Activated naive CD4-positive, alpha-beta T cell treated with anti-CD3 and anti-CD28 coated beads, Interleukin-2, amount 50 U/mL, for 72 hours (primary cell): ENCODE measurements at regions not wholly inside any gene's neighbourhood (a gene's known extent, or its start where the extent isn't known, plus 50 kb on each side); places are given as distances from the start of the nearest gene placed in this dataset.
"Not testable (repeated sequence)": the region's sequence is repeated elsewhere in the genome, so short reads cannot be mapped to it uniquely, and the experiment has no call there.

Source experiments
- ATAC-seq, 2 donors: fragments of 150-1000 bp; cut with Tn5 transposase; 2 replicates each; pipeline ENCODE4 v1.10.0; 2021; ENCODE audit warnings: mild to moderate bottlenecking in 2 of 2, moderate library complexity in 2 of 2
- DNase-seq, 2 donors: peaks; one replicate each; pipeline ENCODE4 v3.0.0; 2021 to 2022; ENCODE audit warnings: low spot score in 2 of 2
- H3K27ac Mint-ChIP-seq, 2 donors: one replicate each; pipeline ENCODE4 v1.8.0; 2022; ENCODE audit warnings: mild to moderate bottlenecking in 2 of 2, mixed read lengths in 2 of 2
- H3K36me3 Mint-ChIP-seq, 2 donors: one replicate each; pipeline ENCODE4 v1.8.0; 2022; ENCODE audit warnings: mixed read lengths in 2 of 2
- H3K9me3 Mint-ChIP-seq, 2 donors: one replicate each; pipeline ENCODE4 v1.8.0; 2022; ENCODE audit warnings: mixed read lengths in 2 of 2

DNA sequence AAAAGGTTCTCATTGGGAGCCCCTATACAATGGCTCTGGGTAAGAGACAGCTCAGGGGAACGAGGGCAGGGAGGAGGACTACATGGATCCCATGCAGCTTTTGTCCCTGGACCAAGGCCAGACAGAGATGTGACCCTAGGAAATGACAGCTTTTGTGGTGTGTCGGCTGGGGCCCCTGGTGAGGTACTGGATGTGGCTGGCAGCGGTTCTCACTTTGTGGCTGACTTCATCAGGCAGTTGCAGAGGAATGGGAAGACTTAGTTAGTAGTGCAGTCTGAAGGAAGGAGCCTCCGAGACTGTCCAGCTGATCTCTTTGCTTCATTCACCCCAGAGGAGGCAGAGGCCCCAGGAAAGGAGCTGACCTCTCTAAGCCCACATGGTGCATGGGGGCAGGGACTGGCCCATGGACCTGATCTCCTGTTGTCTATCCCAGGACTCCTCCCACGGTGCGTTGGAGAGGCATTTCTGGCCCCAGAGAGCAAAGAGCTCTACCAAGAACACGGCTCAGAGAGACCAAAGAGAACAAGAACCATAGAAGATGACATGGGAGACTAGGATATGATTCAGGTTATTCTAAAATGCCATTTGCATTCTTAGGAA is 202.9 kb downstream of the RPS24 start:
- ATAC-seq (no peak), DNase-seq (no peak)
- Mint-ChIP-seq H3K36me3 (no peaks in the 10 kb centered on the region), H3K27ac (no peak overlapping the region), H3K9me3 (peaks cover 0 to 4% of the 10 kb centered on the region in 2 donors)

DNA sequence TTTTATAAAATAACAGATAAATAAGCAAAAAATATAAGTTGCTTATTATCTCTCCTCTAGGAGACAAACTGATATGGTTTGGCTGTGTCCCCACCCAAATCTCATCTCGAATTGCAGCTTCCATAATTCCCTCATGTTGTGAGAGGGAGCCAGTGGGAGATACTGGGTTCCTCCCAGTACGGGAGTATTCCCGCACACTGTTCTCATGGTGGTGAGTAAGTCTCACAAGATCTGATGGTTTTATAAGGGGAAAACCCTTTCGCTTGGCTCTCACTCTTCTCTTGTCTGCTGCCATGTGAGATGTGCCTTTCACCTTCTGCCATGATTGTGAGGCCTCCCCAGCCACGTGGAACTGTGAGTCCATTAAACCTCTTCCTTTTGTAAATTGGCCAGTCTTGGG is 204.3 kb downstream of the RPS24 start:
- ATAC-seq, DNase-seq, H3K9me3 Mint-ChIP-seq, H3K36me3 Mint-ChIP-seq, H3K27ac Mint-ChIP-seq: not testable (repeated sequence)

DNA sequence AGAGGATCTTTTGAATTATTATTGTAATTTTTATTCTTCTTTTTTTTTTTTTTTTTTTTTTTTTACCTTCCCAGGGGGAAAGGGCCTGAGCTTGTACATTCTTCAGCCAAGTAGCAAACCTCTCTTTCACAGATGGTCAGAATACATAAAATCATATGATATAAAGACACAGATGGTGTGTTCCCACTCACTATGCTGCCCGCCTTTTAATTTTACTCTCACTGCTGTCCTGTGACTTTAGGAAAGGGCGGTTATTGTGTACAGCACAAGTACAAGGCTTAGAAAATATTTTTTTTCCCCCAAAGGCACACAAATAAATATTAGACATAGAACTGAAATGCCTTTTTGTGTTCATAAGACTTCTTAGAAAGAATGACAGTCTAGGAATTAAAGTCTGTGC is 213.6 kb downstream of the RPS24 start:
- H3K36me3 Mint-ChIP-seq = peaks cover 12 to 17% of the 10 kb centered on the region in 2 donors
- ATAC-seq = no peak
- H3K27ac Mint-ChIP-seq = no peak overlapping the region
- H3K9me3 Mint-ChIP-seq = peaks cover 5 to 17% of the 10 kb centered on the region in 2 donors
- no peak for DNase-seq

GRCh38 chr10:78247821-78248220 is 214.2 kb downstream of the RPS24 start:
- H3K27ac Mint-ChIP-seq = no peak overlapping the region
- H3K9me3 Mint-ChIP-seq = peaks cover 5 to 17% of the 10 kb centered on the region in 2 donors

GRCh38 chr10:78248651-78249464 is 215.2 kb downstream of the RPS24 start:
- H3K36me3 Mint-ChIP-seq = peaks cover 2 to 9% of the 10 kb centered on the region in 2 donors
- H3K27ac Mint-ChIP-seq = no peak overlapping the region
- ATAC-seq (no peak), DNase-seq (no peak)
- peaks cover 0 to 14% of the 10 kb centered on the region in 2 donors for H3K9me3 Mint-ChIP-seq

More at GRCh38 chr10:78247821-78248220, 214.2 kb downstream of the RPS24 start:
- ATAC-seq (no peak), DNase-seq (no peak)
- H3K36me3 Mint-ChIP-seq = peaks cover 10 to 15% of the 10 kb centered on the region in 2 donors

- no peak for DNase-seq
- ATAC-seq = no peak
- peaks cover 0 to 10% of the 10 kb centered on the region in 2 donors for H3K9me3 Mint-ChIP-seq
- H3K27ac Mint-ChIP-seq = no peak overlapping the region
- H3K36me3 Mint-ChIP-seq = peaks cover 0 to 9% of the 10 kb centered on the region in 2 donors
These were observed 216.0 kb downstream of the RPS24 start for GRCh38 chr10:78249690-78250089.

DNA sequence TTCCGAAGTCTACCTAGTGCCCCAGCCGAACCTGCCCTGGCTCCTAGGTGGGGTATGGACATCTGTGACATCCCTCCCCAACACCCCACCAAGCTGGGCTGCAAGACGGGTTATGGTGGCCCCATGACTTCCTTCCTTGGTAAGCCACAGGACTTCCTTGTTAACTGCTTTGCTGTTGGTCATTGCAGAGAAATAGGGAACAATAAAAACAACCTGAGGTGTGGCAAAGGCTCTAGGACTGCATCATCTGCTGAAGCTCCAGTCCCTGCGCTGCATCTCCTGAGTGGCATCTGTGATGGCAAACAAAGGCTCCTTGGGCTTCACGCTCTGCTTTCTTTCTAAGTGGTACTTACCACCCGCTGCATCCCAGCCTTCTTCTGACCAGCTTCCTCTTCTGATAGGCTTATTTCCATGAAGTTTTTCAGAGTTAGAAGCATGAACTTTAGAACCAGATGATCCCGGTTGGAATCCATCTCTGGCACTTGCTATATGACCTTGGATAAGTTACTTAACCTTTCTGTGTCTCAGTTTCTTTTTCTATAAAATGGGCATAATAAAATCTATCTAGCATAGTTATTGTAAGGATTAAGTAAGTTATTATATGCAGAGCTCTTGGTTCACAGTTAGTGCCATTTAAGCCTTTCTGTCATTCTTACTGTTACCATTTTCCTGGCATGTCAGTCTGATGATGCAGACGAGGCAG is 216.8 kb downstream of the RPS24 start:
- ATAC-seq = no peak
- no peak overlapping the region for H3K27ac Mint-ChIP-seq
- DNase-seq = no peak
- H3K36me3 Mint-ChIP-seq = peaks cover 0 to 2% of the 10 kb centered on the region in 2 donors
- peaks cover 0 to 2% of the 10 kb centered on the region in 2 donors for H3K9me3 Mint-ChIP-seq

GRCh38 chr10:78251016-78251385 is 217.3 kb downstream of the RPS24 start:
- DNase-seq (no peak), ATAC-seq (no peak)
- Mint-ChIP-seq H3K27ac (no peak overlapping the region), H3K9me3 (no peaks in the 10 kb centered on the region), H3K36me3 (no peaks in the 10 kb centered on the region)

- Mint-ChIP-seq H3K36me3 (no peaks in the 10 kb centered on the region), H3K27ac (no peak overlapping the region), H3K9me3 (no peaks in the 10 kb centered on the region)
- ATAC-seq = no peak
- DNase-seq = no peak
These were observed 218.6 kb downstream of the RPS24 start for GRCh38 chr10:78252286-78252685.

DNA sequence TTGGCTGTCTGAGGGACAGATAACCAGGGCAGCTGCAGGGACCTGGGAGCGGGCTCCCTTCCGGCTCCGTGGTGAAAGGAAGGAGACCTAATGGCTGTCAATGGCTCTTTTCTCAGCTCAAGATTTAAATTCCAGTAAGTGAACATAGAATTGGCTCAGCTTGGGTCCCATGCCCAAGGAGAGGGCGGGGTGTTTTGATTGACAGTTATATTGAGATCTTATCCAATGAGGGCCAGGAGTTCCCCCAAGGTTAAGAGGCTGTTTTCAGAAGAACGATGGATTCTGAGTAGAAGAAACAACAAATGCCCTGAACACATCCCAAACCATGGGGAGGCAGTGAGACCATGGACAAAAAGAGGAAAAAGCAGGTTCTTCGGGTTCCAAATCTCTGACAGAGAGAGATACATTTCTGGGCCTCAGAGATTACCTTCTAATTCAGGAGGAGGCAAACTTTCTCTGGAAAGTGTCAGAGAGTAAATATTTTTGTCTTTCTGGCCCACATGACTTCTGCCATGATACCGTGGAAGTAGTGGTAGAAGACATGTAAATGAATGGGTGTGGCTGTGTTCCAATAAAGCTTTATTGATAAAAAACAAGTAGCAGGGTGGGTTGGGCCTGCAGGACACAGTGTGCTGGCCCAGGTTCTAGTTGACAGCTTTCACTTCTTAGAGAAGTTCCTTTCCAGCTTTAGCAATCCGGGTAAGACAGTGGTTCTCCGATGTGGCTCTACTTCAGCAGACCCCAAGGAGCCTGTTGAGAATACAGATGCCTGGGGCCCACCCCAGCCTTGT is 219.6 kb downstream of the RPS24 start:
- no peaks in the 10 kb centered on the region for H3K9me3 Mint-ChIP-seq
- no peak for DNase-seq
- no peak overlapping the region for H3K27ac Mint-ChIP-seq
- ATAC-seq = no peak
- no peaks in the 10 kb centered on the region for H3K36me3 Mint-ChIP-seq

- ATAC-seq (no peak), DNase-seq (no peak)
- H3K36me3 Mint-ChIP-seq = no peaks in the 10 kb centered on the region
- no peaks in the 10 kb centered on the region for H3K9me3 Mint-ChIP-seq
- H3K27ac Mint-ChIP-seq = no peak overlapping the region
These were observed 220.3 kb downstream of the RPS24 start for GRCh38 chr10:78254013-78254412.

- Mint-ChIP-seq H3K36me3 (no peaks in the 10 kb centered on the region), H3K27ac (no peak overlapping the region), H3K9me3 (no peaks in the 10 kb centered on the region)
- DNase-seq (no peak), ATAC-seq (no peak)
These were observed 221.6 kb downstream of the RPS24 start for GRCh38 chr10:78255214-78255613.

DNA sequence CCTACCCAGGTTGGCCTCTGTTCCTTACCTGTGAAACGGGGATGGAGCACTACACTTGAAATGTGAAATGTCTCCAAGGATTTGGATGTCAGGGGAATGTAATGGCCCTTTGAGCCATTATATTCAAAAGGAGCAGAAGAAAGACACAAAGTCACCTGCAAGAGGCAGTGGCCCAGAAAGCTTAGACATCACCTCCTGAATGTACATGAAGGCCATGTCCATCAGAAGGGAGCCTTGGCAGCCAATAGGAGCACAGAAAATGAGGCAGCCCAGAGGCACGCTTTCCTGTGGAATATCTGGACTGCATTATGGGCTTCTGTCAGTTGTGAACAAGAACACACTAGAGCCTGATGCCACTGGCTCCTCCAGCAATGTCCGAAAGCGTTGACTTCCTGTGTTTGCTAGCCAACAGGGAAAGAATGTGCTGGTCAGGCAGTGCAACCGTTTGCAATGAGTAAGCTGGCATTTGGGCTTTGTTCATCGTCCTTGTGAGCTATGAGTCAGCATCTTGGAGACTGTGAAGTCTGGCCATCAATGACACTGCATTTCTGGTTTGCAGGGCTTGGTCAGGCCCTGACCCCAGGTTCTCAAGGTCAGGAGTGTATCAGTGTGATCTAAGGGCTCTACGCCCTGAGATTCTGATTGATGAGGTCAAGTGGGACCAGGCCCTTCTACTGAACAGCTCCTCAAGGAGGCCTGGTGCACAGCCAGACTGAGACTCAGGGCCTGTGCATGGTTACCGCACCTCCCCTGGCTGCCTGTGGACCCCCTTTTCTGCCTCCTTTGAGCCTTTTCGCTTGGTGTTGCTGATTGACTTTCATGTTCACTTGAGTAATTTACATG is 222.4 kb downstream of the RPS24 start:
- Mint-ChIP-seq H3K27ac (peak overlapping the region in 1 of 2 donors; percentile 61), H3K36me3 (no peaks in the 10 kb centered on the region), H3K9me3 (no peaks in the 10 kb centered on the region)
- DNase-seq (no peak), ATAC-seq (no peak)

DNA sequence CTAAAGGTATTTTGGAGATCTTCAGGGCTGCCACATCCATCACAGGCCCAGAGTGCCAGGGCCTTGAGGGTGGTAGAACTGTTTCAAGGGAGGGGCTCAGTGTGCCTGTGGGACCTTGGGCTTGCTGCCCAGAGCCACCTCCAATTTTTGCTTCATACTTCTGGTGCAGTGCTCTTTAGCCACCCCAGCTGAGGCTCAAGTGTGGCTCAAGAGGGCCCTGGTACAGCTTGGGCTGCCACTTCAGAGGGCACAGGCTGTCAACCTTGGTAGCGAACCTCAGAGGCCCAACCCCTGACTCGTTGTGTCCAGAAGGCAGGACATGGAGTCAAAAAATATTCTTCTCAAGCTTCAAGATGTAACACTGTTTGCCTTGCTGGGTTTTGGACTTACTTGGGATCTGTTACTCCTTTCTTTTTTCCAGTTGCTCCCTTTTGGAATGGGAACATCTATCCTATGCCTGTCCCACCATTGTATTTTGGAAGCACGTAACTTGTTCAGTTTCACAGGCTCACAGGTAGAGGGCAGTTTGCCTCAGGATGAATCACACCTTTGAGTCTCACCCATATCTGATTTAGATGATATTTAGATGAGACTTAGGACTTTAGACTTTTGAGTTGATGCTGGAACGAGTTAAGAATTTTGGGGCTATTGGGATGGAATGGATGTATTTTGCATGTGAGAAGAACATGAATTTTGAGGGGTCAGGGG is 224.8 kb downstream of the RPS24 start:
- Mint-ChIP-seq H3K27ac (no peak overlapping the region), H3K9me3 (no peaks in the 10 kb centered on the region), H3K36me3 (no peaks in the 10 kb centered on the region)
- ATAC-seq = no peak
- DNase-seq = no peak

- DNase-seq (no peak), ATAC-seq (no peak)
- H3K9me3 Mint-ChIP-seq = no peaks in the 10 kb centered on the region
- no peak overlapping the region for H3K27ac Mint-ChIP-seq
- H3K36me3 Mint-ChIP-seq = no peaks in the 10 kb centered on the region
These were observed 225.7 kb downstream of the RPS24 start for GRCh38 chr10:78259391-78259790.
